IMR-90 (cell line): ENCODE measurements at regions not wholly inside any gene's neighbourhood (a gene's known extent, or its start where the extent isn't known, plus 50 kb on each side); places are given as distances from the start of the nearest gene placed in this dataset.

Experiments used
- ATAC-seq: fragments of 200-7000 bp; cut with Tn5 transposase; 2 replicates; pipeline ENCODE4 v1.9.1; 2020; ENCODE audit warnings: low read depth, mild to moderate bottlenecking, moderate library complexity
- BruUV-seq: library from RNA; stranded (reverse); fragments of 400-500 nt; replicated peaks from 2 replicates; lab custom pipeline; 2021; lab: Mats Ljungman, UMichigan
- CTCF ChIA-PET: fragments of 300-600 bp; formaldehyde crosslinking; extraction: SDS; loops from one replicate; lab custom pipeline; 2021; ENCODE audit warnings: antibody characterized with exemption; lab: Yijun Ruan, JAX
- POLR2A ChIA-PET: fragments of 300-600 bp; sonication (Branson Sonifier 250); formaldehyde crosslinking; loops from one replicate; lab custom pipeline; 2022; ENCODE audit warnings: antibody characterized with exemption; ENCODE audit not compliant: unreplicated experiment; lab: Charles Lee
- DNase-seq: peaks from one replicate; pipeline ENCODE4 v3.0.0; 2013
- H2AFZ ChIP-seq: replicated peaks from 2 replicates; pipeline ENCODE3; 2013; ENCODE audit warnings: low read length, mild to moderate bottlenecking; ENCODE audit not compliant: poor library complexity
- H2AK5ac ChIP-seq: 2 replicates; pipeline ENCODE4 v1.6.1; 2013; ENCODE audit warnings: low read depth, low read length, inconsistent platforms
- H2AK9ac ChIP-seq: replicated peaks from 2 replicates; pipeline ENCODE3; 2013; ENCODE audit warnings: mild to moderate bottlenecking, low read depth, low read length, moderate library complexity; ENCODE audit not compliant: poor library complexity
- H2BK120ac ChIP-seq: 2 replicates; pipeline ENCODE4 v1.6.1; 2013; ENCODE audit warnings: low read depth, low read length, inconsistent platforms
- H2BK15ac ChIP-seq: 3 replicates; pipeline ENCODE4 v1.6.1; 2013; ENCODE audit warnings: low read depth, low read length, inconsistent platforms
- H2BK20ac ChIP-seq: 2 replicates; pipeline ENCODE4 v1.6.1; 2013; ENCODE audit warnings: low read depth, mild to moderate bottlenecking, inconsistent platforms, low read length, moderate library complexity
- H2BK5ac ChIP-seq: 2 replicates; pipeline ENCODE4 v1.6.1; 2013; ENCODE audit warnings: mild to moderate bottlenecking, low read depth, low read length, inconsistent platforms; ENCODE audit not compliant: poor library complexity, severe bottlenecking
- H3K14ac ChIP-seq: replicated peaks from 2 replicates; pipeline ENCODE4 v1.6.1; 2013; ENCODE audit warnings: low read depth, low read length, inconsistent platforms
- H3K18ac ChIP-seq: 2 replicates; pipeline ENCODE4 v1.6.1; 2013; ENCODE audit warnings: low read depth, low read length, control low read depth
- H3K23ac ChIP-seq: 2 replicates; pipeline ENCODE4 v1.6.1; 2013; ENCODE audit warnings: low read depth, low read length, inconsistent platforms
- H3K27ac ChIP-seq: 2 replicates; pipeline ENCODE4 v1.5.1; 2013; ENCODE audit warnings: mild to moderate bottlenecking, control low read depth, low read length; ENCODE audit not compliant: insufficient read depth
- H3K27me3 ChIP-seq: 2 replicates; pipeline ENCODE4 v1.6.1; 2013; ENCODE audit warnings: low read length; ENCODE audit not compliant: control insufficient read depth, insufficient read depth
- H3K36me3 ChIP-seq: 2 replicates; pipeline ENCODE4 v1.6.1; 2013; ENCODE audit warnings: low read length, mixed read lengths; ENCODE audit not compliant: control insufficient read depth, insufficient read depth
- H3K4ac ChIP-seq: 2 replicates; pipeline ENCODE4 v1.6.1; 2013; ENCODE audit warnings: low read depth, low read length, inconsistent platforms
- H3K4me1 ChIP-seq: 2 replicates; pipeline ENCODE4 v1.6.1; 2013; ENCODE audit warnings: low read length, mixed read lengths; ENCODE audit not compliant: control insufficient read depth, insufficient read depth
- H3K4me2 ChIP-seq: 2 replicates; pipeline ENCODE4 v1.6.1; 2013; ENCODE audit warnings: low read depth, mild to moderate bottlenecking, control low read depth, low read length, moderate library complexity
- H3K4me3 ChIP-seq: 2 replicates; pipeline ENCODE4 v1.5.1; 2013; ENCODE audit warnings: low read depth, mild to moderate bottlenecking, control low read depth, low read length, moderate library complexity; ENCODE audit not compliant: insufficient read depth
- H3K56ac ChIP-seq: 2 replicates; pipeline ENCODE4 v1.6.1; 2013; ENCODE audit warnings: low read length, inconsistent platforms; ENCODE audit not compliant: insufficient read depth; ENCODE audit errors: extremely low read depth
- H3K79me1 ChIP-seq, 2 experiments: 2 replicates each; pipeline ENCODE4 v1.6.1; 2013; ENCODE audit warnings: low read length in 2 of 2, inconsistent platforms in 1 of 2, low read depth in 1 of 2
- H3K9ac ChIP-seq: 2 replicates; pipeline ENCODE4 v1.6.1; 2013; ENCODE audit warnings: low read depth, low read length, control low read depth
- H3K9me1 ChIP-seq: 2 replicates; pipeline ENCODE4 v1.6.1; 2013; ENCODE audit warnings: low read length, inconsistent platforms; ENCODE audit not compliant: insufficient read depth
- H3K9me3 ChIP-seq: 2 replicates; pipeline ENCODE4 v1.6.1; 2013; ENCODE audit warnings: low read length; ENCODE audit not compliant: control insufficient read depth, insufficient read depth
- H4K20me1 ChIP-seq: 2 replicates; pipeline ENCODE4 v1.6.1; 2013; ENCODE audit warnings: low read length, inconsistent platforms; ENCODE audit not compliant: insufficient read depth
- H4K5ac ChIP-seq: 2 replicates; pipeline ENCODE4 v1.6.1; 2013; ENCODE audit warnings: mild to moderate bottlenecking, low read depth, low read length, control low read depth
- H4K8ac ChIP-seq, 2 experiments: 2 replicates each; pipeline ENCODE4 v1.6.1; 2013; ENCODE audit warnings: low read depth in 2 of 2, low read length in 2 of 2, control low read depth in 1 of 2, inconsistent platforms in 1 of 2
- H4K91ac ChIP-seq: 2 replicates; pipeline ENCODE4 v1.6.1; 2013; ENCODE audit warnings: low read depth, low read length, inconsistent platforms; ENCODE audit not compliant: insufficient read depth
- BHLHE40 ChIP-seq: fragments of 150-350 bp; IDR thresholded peaks from 2 replicates; pipeline ENCODE4 v1.6.1; 2016; ENCODE audit warnings: mild to moderate bottlenecking, low read depth, low read length
- MAFK ChIP-seq: IDR thresholded peaks from 2 replicates; pipeline ENCODE4 v1.6.1; 2012; ENCODE audit warnings: low read depth, low read length, improper control_type of control experiment
- MAZ ChIP-seq: IDR thresholded peaks from 2 replicates; pipeline ENCODE4 v1.6.1; 2012; ENCODE audit warnings: low read depth, mild to moderate bottlenecking, low read length, improper control_type of control experiment, moderate library complexity, borderline replicate concordance
- MXI1 ChIP-seq: IDR thresholded peaks from 2 replicates; pipeline ENCODE4 v1.6.1; 2012; ENCODE audit warnings: low read depth, mild to moderate bottlenecking, low read length, moderate library complexity, borderline replicate concordance
- RAD21 ChIP-seq: IDR thresholded peaks from 2 replicates; pipeline ENCODE4 v1.6.1; 2012; ENCODE audit warnings: low read length, improper control_type of control experiment
- WGBS, 2 experiments: methylation state at CpG; one replicate each; pipeline versions ENCODE4 v1.1.5 to v1.1.7; 2013; ENCODE audit warnings: missing lambda C conversion rate in 2 of 2; ENCODE audit not compliant: insufficient read length in 1 of 2; ENCODE audit errors: extremely low coverage in 2 of 2; 5-methylcytosine and 5-hydroxymethylcytosine counted together
- dilution Hi-C: fragments of 300-500 bp; cut with HindIII; formaldehyde crosslinking; loops from one replicate; pipeline ENCODE4 v1.14.3; 2018; ENCODE audit warnings: low sequenced_read_pairs; ENCODE audit not compliant: unreplicated experiment
- in situ Hi-C: fragments of 300-500 bp; cut with MboI; formaldehyde crosslinking; loops from 3 replicates; pipeline ENCODE4 v1.14.3; 2019; ENCODE audit warnings: low sequenced_read_pairs, inconsistent platforms, mixed read lengths
- intact Hi-C: fragments of 100-400 bp; cut with micrococcal nuclease; formaldehyde crosslinking; loops from 2 replicates; pipeline ENCODE4 v1.10.0; 2022

DNA sequence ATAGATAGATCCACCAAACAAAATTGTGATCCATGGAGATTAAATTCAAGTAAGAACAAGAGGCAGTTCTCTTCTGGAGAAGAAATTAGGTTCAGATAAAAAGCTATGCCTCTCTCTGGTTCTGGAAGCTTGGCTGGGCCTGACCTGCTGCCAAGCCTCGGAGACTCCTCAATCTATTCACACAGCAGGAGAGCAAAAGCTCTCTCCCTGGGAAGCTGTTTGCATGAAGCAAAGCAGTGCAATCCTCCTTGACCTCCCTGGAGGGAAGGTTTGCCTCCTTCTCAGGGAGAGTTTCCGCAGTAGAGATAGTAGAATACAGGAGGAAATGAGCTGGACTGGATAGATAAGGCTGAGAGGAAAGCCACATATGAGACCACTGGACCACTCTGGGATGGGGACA, 78.1 kb upstream of the GNAO1 start:
- Histone ChIP-seq H4K20me1 (no peaks in the 10 kb centered on the region), H3K27ac (no peak overlapping the region), H3K4ac (no peak overlapping the region), H2BK20ac (no peak overlapping the region), H3K18ac (no peak overlapping the region), H4K8ac (no peak overlapping the region), H3K9me3 (no peaks in the 10 kb centered on the region), H3K9me1 (no peaks in the 10 kb centered on the region), H3K4me3 (no peak overlapping the region), H4K91ac (no peak overlapping the region), H3K36me3 (no peaks in the 10 kb centered on the region), H3K79me1 (no peaks in the 10 kb centered on the region), H2BK5ac (no peak overlapping the region), H3K56ac (no peak overlapping the region), H2BK15ac (no peak overlapping the region), H3K14ac (no peak overlapping the region), H2AFZ (no peak overlapping the region), H3K23ac (no peak overlapping the region), H2AK9ac (no peak overlapping the region), H4K5ac (no peak overlapping the region), H3K27me3 (no peaks in the 10 kb centered on the region), H3K9ac (no peak overlapping the region), H2AK5ac (no peak overlapping the region), H3K4me1 (no peaks in the 10 kb centered on the region), H3K4me2 (no peak overlapping the region), H2BK120ac (no peak overlapping the region)
- no CpG with 5 or more reads among the region's 2 CpGs for WGBS, 2 experiments
- ATAC-seq, result no peak
- intact Hi-C loops, result no loop called here
- POLR2A ChIA-PET, result no interaction called here
- dilution Hi-C loops, result no loop called here
- TF ChIP-seq BHLHE40, result no peak
- TF ChIP-seq RAD21, result no peak
- TF ChIP-seq MAFK, result no peak
- no peak for TF ChIP-seq MAZ
- TF ChIP-seq MXI1, result no peak
- DNase-seq, result no peak
- in situ Hi-C loops, result no loop called here
- no TSS peak for BruUV-seq
- CTCF ChIA-PET, result no interaction called here
